ENCODE measurements at regions not wholly inside any gene's neighbourhood (a gene's known extent, or its start where the extent isn't known, plus 50 kb on each side); places are given as distances from the start of the nearest gene placed in this dataset.
"Not testable (repeated sequence)": the region's sequence is repeated elsewhere in the genome, so short reads cannot be mapped to it uniquely, and the experiment has no call there.

DNA sequence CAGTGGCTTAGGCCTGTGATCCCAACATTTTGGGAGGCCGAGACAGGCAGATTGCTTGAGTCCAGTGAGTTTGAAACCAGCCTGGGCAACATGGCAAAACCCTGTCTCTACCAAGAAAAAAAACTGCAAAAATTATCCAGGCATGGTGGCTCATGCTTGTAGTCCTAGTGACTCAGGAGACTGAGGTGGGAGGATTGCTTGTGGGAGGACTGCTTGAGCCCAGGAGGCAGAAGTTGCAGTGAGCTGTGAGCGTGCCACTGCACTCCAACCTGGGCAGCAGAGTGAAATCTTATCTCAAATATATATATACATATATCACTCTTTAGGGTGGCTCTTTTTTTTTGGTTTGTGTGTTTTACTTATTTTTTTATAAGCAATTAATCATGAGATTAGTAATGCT lies 83.7 kb upstream of the WDR72 start:
- no peak for DNase-seq

GRCh38 chr15:53841651-53842050 lies 82.2 kb upstream of the WDR72 start:
- DNase-seq = no peak

GRCh38 chr15:53840681-53841080 lies 81.2 kb upstream of the WDR72 start:
- DNase-seq = no peak

GRCh38 chr15:53837263-53837662 lies 77.8 kb upstream of the WDR72 start:
- DNase-seq = no peak

- DNase-seq = no peak
Measured at GRCh38 chr15:53836618-53837017, 77.2 kb upstream of the WDR72 start.

DNA sequence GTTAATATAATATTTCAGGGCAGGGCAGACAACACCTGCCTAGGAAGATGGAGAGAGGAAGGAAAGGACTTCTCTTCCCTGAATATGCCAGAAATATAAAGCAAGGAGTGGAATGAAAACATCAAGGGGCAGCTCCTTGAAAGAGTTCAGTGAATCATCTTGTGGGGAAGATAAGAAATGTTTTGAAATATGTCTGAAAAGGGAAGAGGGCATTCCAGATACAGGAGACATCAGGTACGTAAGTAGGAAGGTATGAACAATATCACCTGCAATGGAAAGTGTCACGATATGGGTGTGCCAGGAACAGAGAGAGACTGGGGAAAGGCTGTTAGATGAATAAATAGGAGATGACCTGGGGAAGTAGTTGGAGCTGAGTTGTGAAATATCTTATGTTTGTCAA lies 75.8 kb upstream of the WDR72 start:
- DNase-seq = no peak

DNA sequence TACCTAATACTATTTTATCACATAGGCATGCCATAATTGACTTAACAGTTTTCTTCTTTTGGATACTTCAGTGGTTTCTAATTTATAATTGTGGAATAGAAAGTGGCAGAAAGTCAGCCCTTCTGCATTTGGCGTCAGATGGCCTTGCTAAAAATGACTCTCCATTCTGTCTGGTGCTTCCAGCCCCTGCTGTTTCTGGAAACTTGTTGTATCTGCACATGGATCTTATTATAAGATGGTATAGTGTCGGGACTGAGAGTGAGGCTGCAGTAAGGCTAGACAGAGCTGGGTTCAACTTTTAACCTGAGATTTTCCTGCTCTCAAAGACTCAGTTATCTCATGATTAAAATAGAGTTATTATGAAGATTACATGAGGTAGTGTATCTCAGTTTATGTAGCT lies 74.8 kb upstream of the WDR72 start:
- no peak for DNase-seq

DNA sequence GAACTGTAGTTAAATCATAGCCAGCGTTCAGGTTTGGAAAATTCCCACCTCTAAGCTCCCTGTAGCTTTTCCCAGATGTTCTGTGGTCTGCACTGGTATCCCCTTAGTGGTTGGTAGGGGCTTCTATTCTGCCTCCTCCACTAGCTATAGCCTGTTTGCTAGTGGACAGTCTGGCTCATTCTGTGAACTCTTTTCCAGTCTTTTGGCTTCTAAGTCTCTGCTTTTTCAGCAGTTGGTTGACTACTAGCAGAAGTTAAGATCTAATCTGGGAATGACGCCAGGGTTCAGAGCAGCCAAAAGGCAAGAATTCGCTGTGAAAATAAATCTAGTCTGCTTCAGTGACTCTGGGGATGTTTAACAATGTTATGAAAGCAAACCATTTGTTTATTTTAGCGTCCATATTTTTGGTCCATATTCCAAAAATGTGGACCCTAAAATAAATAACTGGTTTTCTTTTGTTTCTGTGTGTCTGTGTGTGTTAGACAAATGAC lies 73.7 kb upstream of the WDR72 start:
- no peak for DNase-seq

DNA sequence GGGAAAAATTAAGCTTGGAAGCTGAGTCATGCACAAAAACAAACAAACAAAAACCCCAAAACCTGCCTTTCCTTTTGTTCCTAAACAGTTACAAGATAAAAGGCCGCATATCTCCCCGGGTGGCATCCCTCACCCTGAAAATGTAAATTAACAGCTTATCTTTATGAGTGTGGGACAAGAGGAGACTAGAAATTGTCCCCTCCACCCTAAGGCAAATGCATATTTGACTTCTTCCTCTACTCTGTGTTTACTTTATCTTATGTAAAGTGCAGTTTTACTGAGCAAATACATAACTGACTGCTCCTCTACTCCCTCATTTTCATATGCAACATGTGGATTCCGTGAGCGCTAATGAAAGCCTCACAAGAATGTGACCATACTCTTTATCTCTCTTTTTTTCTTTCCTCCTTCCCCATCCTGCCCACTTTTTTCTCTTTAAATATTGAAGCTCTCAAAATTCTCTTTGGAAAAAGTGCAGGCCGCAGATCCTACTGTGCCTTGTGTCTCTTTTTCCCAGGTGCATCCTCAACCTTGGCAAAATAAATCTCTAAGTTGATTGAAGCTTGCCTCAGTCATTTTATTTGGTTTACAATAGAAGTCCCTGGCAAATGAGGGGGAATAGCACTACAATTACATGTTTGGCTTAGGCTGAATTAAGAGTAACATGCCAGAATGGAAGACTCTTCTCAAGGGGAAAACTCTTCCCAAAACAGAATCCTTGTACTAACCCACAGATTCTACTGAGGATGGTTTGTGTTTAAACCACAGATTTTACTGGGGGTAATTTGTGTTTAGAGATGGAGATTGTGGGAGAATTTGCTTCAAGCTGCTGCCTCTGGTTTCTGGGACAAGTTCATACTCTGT lies 72.7 kb upstream of the WDR72 start:
- no peak for DNase-seq

GRCh38 chr15:53830707-53831386 lies 71.4 kb upstream of the WDR72 start:
- no peak for DNase-seq

GRCh38 chr15:53829923-53830459 lies 70.5 kb upstream of the WDR72 start:
- DNase-seq = no peak

- no peak for DNase-seq
Measured at GRCh38 chr15:53829471-53829870, 70.0 kb upstream of the WDR72 start.

DNA sequence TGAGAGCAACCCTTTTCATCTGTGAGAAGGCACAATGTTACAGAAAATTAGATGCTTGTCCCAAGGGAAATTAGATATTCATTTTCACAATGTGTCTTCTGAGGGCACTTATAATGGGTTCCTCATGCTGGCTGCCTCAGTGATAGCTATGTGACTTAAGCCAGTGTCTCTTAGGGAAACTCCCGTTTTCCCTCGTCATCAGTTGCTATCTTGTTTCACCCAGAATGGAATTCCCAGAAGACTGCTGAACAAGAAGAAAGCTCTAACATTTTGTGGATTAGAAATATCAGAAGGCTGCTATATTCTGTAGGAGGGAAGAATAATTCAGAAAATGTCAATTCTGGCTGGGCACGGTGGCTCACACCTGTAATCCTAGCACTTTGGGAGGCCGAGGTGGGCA lies 67.9 kb upstream of the WDR72 start:
- DNase-seq = no peak

DNA sequence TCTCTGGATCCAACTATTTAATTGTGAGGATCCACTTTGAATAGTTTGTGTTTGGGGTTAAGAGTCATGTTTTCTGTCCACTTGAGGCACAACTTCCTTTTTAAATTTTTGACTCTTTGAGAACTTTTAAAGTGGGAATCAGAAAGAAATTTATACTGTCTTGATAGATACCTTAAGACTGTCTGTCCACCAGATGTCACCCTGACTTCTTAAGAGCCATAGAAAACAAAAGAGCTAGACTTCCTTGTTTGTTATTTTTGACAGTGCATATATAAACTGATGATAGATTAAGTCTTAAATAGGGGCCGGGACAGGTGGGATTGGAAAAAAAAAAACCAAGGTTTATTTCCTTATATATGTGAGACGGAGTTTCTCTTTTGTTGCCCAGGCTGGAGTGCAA lies 52.1 kb upstream of the WDR72 start:
- no peak for DNase-seq

DNA sequence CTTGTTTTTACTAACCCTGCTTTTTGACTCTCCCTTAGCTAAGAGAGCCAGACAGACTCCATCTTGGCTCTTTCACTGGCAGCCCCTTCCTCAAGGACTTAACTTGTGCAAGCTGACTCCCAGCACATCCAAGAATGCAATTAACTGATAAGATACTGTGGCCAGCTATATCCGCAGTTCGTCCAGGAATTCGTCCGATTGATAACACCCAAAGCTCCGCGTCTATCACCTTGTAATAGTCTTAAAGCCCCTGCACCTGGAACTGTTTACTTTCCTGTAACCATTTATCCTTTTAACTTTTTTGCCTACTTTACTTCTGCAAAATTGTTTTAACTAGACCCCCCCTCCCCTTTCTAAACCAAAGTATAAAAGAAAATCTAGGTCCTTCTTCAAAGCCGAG lies 50.8 kb upstream of the WDR72 start:
- not testable (repeated sequence) for DNase-seq
